OCI-LY7 (cell line): ENCODE measurements at regions not wholly inside any gene's neighbourhood (a gene's known extent, or its start where the extent isn't known, plus 50 kb on each side); places are given as distances from the start of the nearest gene placed in this dataset.

Experiments
- BruUV-seq: library from RNA; stranded (reverse); fragments of 400-500 nt; replicated peaks from 2 replicates; lab custom pipeline; 2021; lab: Mats Ljungman, UMichigan
- CTCF ChIA-PET: fragments of 300-600 bp; sonication (Branson Sonifier 250); formaldehyde crosslinking; loops from one replicate; lab custom pipeline; 2022; ENCODE audit warnings: antibody characterized with exemption; ENCODE audit not compliant: unreplicated experiment; lab: Charles Lee
- POLR2A ChIA-PET: fragments of 300-600 bp; sonication (Branson Sonifier 250); formaldehyde crosslinking; loops from one replicate; lab custom pipeline; 2022; ENCODE audit warnings: antibody characterized with exemption; lab: Charles Lee
- DNase-seq: peaks from one replicate; pipeline ENCODE4 v3.0.0-alpha.2; 2015; ENCODE audit warnings: low spot score
- H2AFZ ChIP-seq: fragments of 200-600 bp; sonication (generic), shearing (Covaris generic); 2 replicates; pipeline ENCODE4 v1.6.1; 2014; ENCODE audit warnings: mild to moderate bottlenecking, antibody characterized with exemption, low read length, moderate library complexity
- H3K27ac ChIP-seq: fragments of 200-600 bp; sonication (generic); 2 replicates; pipeline ENCODE4 v1.5.1; 2014; ENCODE audit warnings: mixed run types, low read depth, mild to moderate bottlenecking, moderate library complexity, low read length, inconsistent platforms; ENCODE audit not compliant: poor library complexity, severe bottlenecking
- H3K36me3 ChIP-seq: fragments of 200-600 bp; sonication (generic); 2 replicates; pipeline ENCODE4 v1.6.1; 2014; ENCODE audit warnings: mild to moderate bottlenecking, antibody characterized with exemption, low read length, moderate library complexity, mixed read lengths; ENCODE audit not compliant: insufficient read depth
- H3K4me1 ChIP-seq: fragments of 200-600 bp; sonication (generic); 2 replicates; pipeline ENCODE4 v1.5.1; 2014; ENCODE audit warnings: mild to moderate bottlenecking, low read length; ENCODE audit not compliant: insufficient read depth, poor library complexity, severe bottlenecking
- H3K4me2 ChIP-seq: fragments of 200-600 bp; sonication (generic); 2 replicates; pipeline ENCODE4 v1.6.1; 2014; ENCODE audit warnings: mild to moderate bottlenecking, low read length
- H3K4me3 ChIP-seq: fragments of 200-600 bp; sonication (generic); 2 replicates; pipeline ENCODE4 v1.5.1; 2014; ENCODE audit warnings: mild to moderate bottlenecking, low read depth, low read length; ENCODE audit not compliant: poor library complexity, severe bottlenecking
- H3K79me2 ChIP-seq: fragments of 200-600 bp; sonication (generic); 2 replicates; pipeline ENCODE4 v1.6.1; 2016; ENCODE audit warnings: low read depth, mild to moderate bottlenecking, low read length, moderate library complexity, mixed read lengths; ENCODE audit not compliant: insufficient read depth
- H3K9me2 ChIP-seq: fragments of 200-600 bp; sonication (generic); 2 replicates; pipeline ENCODE4 v1.6.1; 2016; ENCODE audit warnings: mild to moderate bottlenecking, low read length, mixed read lengths; ENCODE audit not compliant: insufficient read depth
- H3K9me3 ChIP-seq: fragments of 200-600 bp; sonication (generic); 2 replicates; pipeline ENCODE4 v1.6.1; 2014; ENCODE audit warnings: mild to moderate bottlenecking, mixed run types, low read length, mixed read lengths
- H4K20me1 ChIP-seq: fragments of 200-600 bp; sonication (generic); 2 replicates; pipeline ENCODE4 v1.6.1; 2014; ENCODE audit warnings: mild to moderate bottlenecking, antibody characterized with exemption, low read length, moderate library complexity, mixed read lengths; ENCODE audit not compliant: insufficient read depth
- CTCF ChIP-seq: fragments of 200-600 bp; sonication (generic); conservative IDR thresholded peaks from 2 replicates; pipeline ENCODE4 v1.5.1; 2014; ENCODE audit warnings: mild to moderate bottlenecking, antibody characterized with exemption, low read length, moderate library complexity, mixed read lengths
- EZH2phosphoT487 ChIP-seq: fragments of 200-600 bp; sonication (generic); IDR thresholded peaks from 2 replicates; pipeline ENCODE4 v1.6.1; 2018; ENCODE audit warnings: low read depth, borderline replicate concordance, mild to moderate bottlenecking, mixed run types, antibody characterized with exemption, low read length, moderate library complexity, mixed read lengths
- intact Hi-C: fragments of 100-400 bp; cut with micrococcal nuclease; formaldehyde crosslinking; loops from one replicate; pipeline ENCODE4 v1.10.0; 2022; ENCODE audit not compliant: unreplicated experiment

DNA sequence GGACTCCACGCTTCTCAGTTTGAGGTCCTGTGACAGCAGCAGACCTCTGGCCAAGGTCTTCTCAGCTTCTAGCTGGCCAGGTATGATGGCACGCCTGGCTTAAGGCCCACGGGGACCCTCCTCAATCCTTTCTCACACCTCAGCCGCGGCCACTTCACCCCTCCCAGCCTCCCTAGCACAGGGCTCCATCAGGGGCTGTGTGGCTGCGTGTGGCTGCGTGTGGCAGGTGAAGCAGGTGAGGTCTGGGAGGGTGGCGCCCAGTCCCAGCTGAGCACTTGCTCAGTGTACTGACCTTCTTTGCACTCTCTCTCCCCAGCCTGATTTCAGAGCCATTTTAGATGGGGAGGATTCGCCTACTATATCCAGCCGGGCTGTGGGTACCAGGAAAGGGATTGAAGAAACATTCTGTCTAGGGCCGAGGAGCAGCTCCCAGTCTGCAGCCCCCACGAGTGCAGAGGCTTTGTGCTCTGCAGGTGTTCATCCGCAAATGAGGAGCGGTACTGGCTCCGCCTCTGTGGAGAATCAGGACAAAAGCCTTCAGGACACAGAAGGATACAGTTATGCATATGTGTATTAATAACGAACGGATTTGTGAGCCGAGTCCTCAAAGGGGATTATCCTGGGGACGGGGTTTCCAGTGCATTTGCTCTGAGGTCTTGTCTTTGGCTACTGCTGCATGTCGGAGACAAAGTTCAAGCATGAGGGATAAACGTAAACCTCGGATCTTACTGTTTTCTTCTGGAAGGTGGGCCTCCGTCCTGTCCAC, 236.9 kb upstream of the RAB6C start:
- TF ChIP-seq CTCF (no peak), EZH2phosphoT487 (no peak)
- BruUV-seq = no TSS peak
- Histone ChIP-seq H3K9me3 (no peaks in the 10 kb centered on the region), H3K9me2 (no peaks in the 10 kb centered on the region), H3K36me3 (no peaks in the 10 kb centered on the region), H4K20me1 (no peaks in the 10 kb centered on the region), H3K4me3 (no peak overlapping the region), H3K27ac (no peak overlapping the region), H3K4me2 (no peak overlapping the region), H3K79me2 (no peaks in the 10 kb centered on the region), H3K4me1 (no peaks in the 10 kb centered on the region), H2AFZ (no peak overlapping the region)
- POLR2A ChIA-PET = no interaction called here
- no peak for DNase-seq
- CTCF ChIA-PET = no interaction called here
- intact Hi-C loops = no loop called here

DNA sequence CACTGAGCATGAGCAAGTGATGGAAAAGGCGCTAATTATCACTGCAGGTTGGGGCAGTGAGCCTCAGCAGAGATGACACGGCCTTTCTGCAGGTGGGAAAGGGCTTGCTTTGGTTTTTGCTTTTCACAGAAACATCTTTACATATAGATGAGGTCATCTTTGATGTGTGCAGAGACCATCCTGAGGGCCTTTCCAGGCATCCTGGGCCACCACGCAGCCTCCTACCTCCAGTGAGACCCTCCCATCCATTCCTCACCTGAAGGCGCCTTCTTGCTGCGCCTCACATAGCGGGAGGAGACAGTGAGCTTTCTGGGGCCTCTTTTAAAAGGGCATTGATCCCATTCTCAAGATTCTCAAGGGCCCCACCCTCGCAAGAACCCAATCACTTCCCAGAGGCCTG, 235.3 kb upstream of the RAB6C start:
- intact Hi-C loops = no loop called here
- no peak for DNase-seq
- Histone ChIP-seq H3K36me3 (no peaks in the 10 kb centered on the region), H3K9me3 (no peaks in the 10 kb centered on the region), H3K4me1 (no peaks in the 10 kb centered on the region), H3K79me2 (no peaks in the 10 kb centered on the region), H4K20me1 (no peaks in the 10 kb centered on the region), H2AFZ (no peak overlapping the region), H3K27ac (no peak overlapping the region), H3K4me2 (no peak overlapping the region), H3K9me2 (no peaks in the 10 kb centered on the region), H3K4me3 (no peak overlapping the region)
- ChIA-PET POLR2A (no interaction called here), CTCF (no interaction called here)
- TF ChIP-seq EZH2phosphoT487 (no peak), CTCF (no peak)
- no TSS peak for BruUV-seq

GRCh38 chr2:129744649-129745048, 234.8 kb upstream of the RAB6C start:
- no peaks in the 10 kb centered on the region for H3K9me2 ChIP-seq
- H3K36me3 ChIP-seq = no peaks in the 10 kb centered on the region
- no peak overlapping the region for H3K4me2 ChIP-seq
- no peak for DNase-seq
- CTCF ChIA-PET = no interaction called here
- no peaks in the 10 kb centered on the region for H4K20me1 ChIP-seq
- H3K79me2 ChIP-seq = no peaks in the 10 kb centered on the region
- no peak overlapping the region for H3K4me3 ChIP-seq
- no peaks in the 10 kb centered on the region for H3K9me3 ChIP-seq
- intact Hi-C loops = no loop called here
- POLR2A ChIA-PET = no interaction called here
- H3K4me1 ChIP-seq = no peaks in the 10 kb centered on the region
- TF ChIP-seq CTCF = no peak
- no peak for TF ChIP-seq EZH2phosphoT487
- H2AFZ ChIP-seq = no peak overlapping the region
- no peak overlapping the region for H3K27ac ChIP-seq
- no TSS peak for BruUV-seq
